Endothelial cell of umbilical vein (primary cell): ENCODE measurements at regions not wholly inside any gene's neighbourhood (a gene's known extent, or its start where the extent isn't known, plus 50 kb on each side); places are given as distances from the start of the nearest gene placed in this dataset.

Experiments used
- BruUV-seq: library from RNA; stranded (reverse); fragments of 400-500 nt; replicated peaks from 2 replicates; lab custom pipeline; 2021; lab: Mats Ljungman, UMichigan
- CTCF ChIA-PET: fragments of 300-600, 350-600 bp; sonication (Branson Sonifier 250); formaldehyde crosslinking; loops from one replicate; lab custom pipeline; 2021; ENCODE audit warnings: antibody characterized with exemption, inconsistent platforms; lab: Charles Lee
- POLR2A ChIA-PET: fragments of 300-600, 350-600 bp; sonication (Branson Sonifier 250); formaldehyde crosslinking; loops from one replicate; lab custom pipeline; 2021; ENCODE audit warnings: antibody characterized with exemption, inconsistent platforms; lab: Charles Lee
- DNase-seq: peaks from one replicate; pipeline ENCODE4 v3.0.0-alpha.2; 2011; ENCODE audit warnings: low read depth, low spot score
- FAIRE-seq: peaks from 2 replicates; lab custom pipeline; 2011; peaks lifted over from hg19 to GRCh38; lab: Jason Lieb, UNC
- H2AFZ ChIP-seq: 2 replicates; pipeline ENCODE4 v1.6.0; 2012; ENCODE audit warnings: low read depth, low read length, control low read depth, inconsistent platforms
- H3K27ac ChIP-seq: 2 replicates; pipeline ENCODE4 v1.5.1; 2011; ENCODE audit warnings: low read depth, mild to moderate bottlenecking, control low read depth, low read length, moderate library complexity; ENCODE audit not compliant: insufficient read depth
- H3K27me3 ChIP-seq, 2 experiments: 2 replicates each; pipeline versions ENCODE4 v1.6.0 to v1.6.1; 2011; ENCODE audit warnings: low read length in 2 of 2, mixed read lengths in 1 of 2; ENCODE audit not compliant: control insufficient read depth in 2 of 2, insufficient read depth in 2 of 2
- H3K36me3 ChIP-seq, 2 experiments: 2 replicates in 1 of 2; 3 replicates in 1 of 2; pipeline ENCODE4 v1.5.1; 2011; ENCODE audit warnings: low read length in 2 of 2, mild to moderate bottlenecking in 1 of 2, moderate library complexity in 1 of 2; ENCODE audit not compliant: control insufficient read depth in 2 of 2, insufficient read depth in 2 of 2; ENCODE audit errors: extremely low read depth in 1 of 2
- H3K4me1 ChIP-seq: 3 replicates; pipeline ENCODE4 v1.5.1; 2011; ENCODE audit warnings: mild to moderate bottlenecking, low read length; ENCODE audit not compliant: control insufficient read depth, insufficient read depth; ENCODE audit errors: extremely low read depth
- H3K4me2 ChIP-seq: 2 replicates; pipeline ENCODE4 v1.6.1; 2011; ENCODE audit warnings: low read length, control low read depth, mixed read lengths; ENCODE audit not compliant: insufficient read depth
- H3K4me3 ChIP-seq, 3 experiments: fragments of 200-600 bp in 1 of 3; sonication (generic), shearing (Covaris generic) in 1 of 3; replicated peaks in 1 of 3; 2 replicates each; pipeline ENCODE4 v1.5.1; 2011 to 2016; ENCODE audit warnings: control low read depth in 3 of 3, low read length in 3 of 3, mild to moderate bottlenecking in 2 of 3, inconsistent platforms in 1 of 3, low read depth in 1 of 3, moderate library complexity in 1 of 3; ENCODE audit not compliant: insufficient read depth in 1 of 3
- H3K79me2 ChIP-seq: 2 replicates; pipeline ENCODE4 v1.6.0; 2012; ENCODE audit warnings: low read length, inconsistent platforms; ENCODE audit not compliant: control insufficient read depth, insufficient read depth
- H3K9ac ChIP-seq: replicated peaks from 2 replicates; pipeline ENCODE3; 2011; ENCODE audit warnings: low read length, control low read depth; ENCODE audit not compliant: insufficient read depth; ENCODE audit errors: extremely low read depth
- H3K9me1 ChIP-seq: replicated peaks from 3 replicates; pipeline ENCODE4 v1.6.0; 2011; ENCODE audit warnings: mild to moderate bottlenecking, low read length; ENCODE audit not compliant: control insufficient read depth, insufficient read depth; ENCODE audit errors: extremely low read depth
- H3K9me3 ChIP-seq: replicated peaks from 2 replicates; pipeline ENCODE4 v1.5.1; 2012; ENCODE audit warnings: low read length, inconsistent platforms; ENCODE audit not compliant: control insufficient read depth, insufficient read depth
- H4K20me1 ChIP-seq: replicated peaks from 2 replicates; pipeline ENCODE3; 2011; ENCODE audit warnings: mild to moderate bottlenecking, low read length; ENCODE audit not compliant: control insufficient read depth, insufficient read depth; ENCODE audit errors: extremely low read depth
- CTCF ChIP-seq, 2 donors: IDR thresholded peaks; 1 replicate in 1 of 2; 2 replicates in 1 of 2; pipeline ENCODE4 v1.5.1; 2011; ENCODE audit warnings: low read length in 2 of 2, mild to moderate bottlenecking in 2 of 2, moderate library complexity in 2 of 2, control low read depth in 1 of 2, inconsistent platforms in 1 of 2, low read depth in 1 of 2; ENCODE audit not compliant: insufficient read depth in 1 of 2; ENCODE audit errors: extremely low read depth in 1 of 2
- EZH2 ChIP-seq: IDR thresholded peaks from 2 replicates; pipeline ENCODE4 v1.6.1; 2012; ENCODE audit warnings: borderline replicate concordance, low read depth, mild to moderate bottlenecking, moderate library complexity, low read length, inconsistent platforms; ENCODE audit not compliant: severe bottlenecking
- FOS ChIP-seq: IDR thresholded peaks from 2 replicates; pipeline ENCODE4 v1.6.1; 2011; ENCODE audit warnings: mild to moderate bottlenecking, low read length, moderate library complexity, borderline replicate concordance; ENCODE audit not compliant: insufficient read depth
- GATA2 ChIP-seq: IDR thresholded peaks from 2 replicates; pipeline ENCODE4 v1.7.0; 2011; ENCODE audit warnings: low read depth, mild to moderate bottlenecking, moderate library complexity, mixed read lengths, low read length; ENCODE audit not compliant: insufficient read length, insufficient read depth
- JUN ChIP-seq: IDR thresholded peaks from 2 replicates; pipeline ENCODE4 v1.6.1; 2011; ENCODE audit warnings: borderline replicate concordance, low read depth; ENCODE audit not compliant: insufficient read length, insufficient read depth
- MYC ChIP-seq: IDR thresholded peaks from one replicate; pipeline ENCODE4 v1.6.1; 2011; ENCODE audit warnings: mild to moderate bottlenecking, low read depth, low read length
- POLR2A ChIP-seq: IDR thresholded peaks from 2 replicates; pipeline ENCODE4 v1.6.1; 2012; ENCODE audit warnings: low read depth, mild to moderate bottlenecking, control low read depth, low read length
- POLR2AphosphoS5 ChIP-seq: IDR thresholded peaks from 2 replicates; pipeline ENCODE4 v1.6.1; 2012; ENCODE audit warnings: low read depth, mild to moderate bottlenecking, control low read depth, low read length, moderate library complexity; ENCODE audit not compliant: insufficient read depth
- dilution Hi-C: fragments of 300-500 bp; cut with MboI; formaldehyde crosslinking; loops from one replicate; pipeline ENCODE4 v1.15.0; 2019; ENCODE audit warnings: low sequenced_read_pairs; ENCODE audit not compliant: extremely low pct_ligation_motif_present
- intact Hi-C: fragments of 100-400 bp; cut with micrococcal nuclease; formaldehyde crosslinking; loops from one replicate; pipeline ENCODE4 v1.10.0; 2022
- TF ChIP-seq, protein P1 (sequence below): IDR thresholded peaks from 2 replicates; pipeline ENCODE4 v1.6.1; 2011; ENCODE audit not compliant: insufficient read depth, insufficient read length

GRCh38 chr2:36255863-36256262 is 99.7 kb upstream of the CRIM1 start:
- Histone ChIP-seq H3K9me1 (no peaks in the 10 kb centered on the region), H3K27me3 (peaks cover 2 to 19% of the 10 kb centered on the region in 2 experiments), H3K4me2 (no peak overlapping the region), H3K4me1 (no peaks in the 10 kb centered on the region), H3K9me3 (no peaks in the 10 kb centered on the region), H2AFZ (no peak overlapping the region), H3K79me2 (no peaks in the 10 kb centered on the region), H3K36me3 (no peaks in the 10 kb centered on the region), H3K27ac (no peak overlapping the region), H4K20me1 (no peaks in the 10 kb centered on the region), H3K9ac (no peak overlapping the region), H3K4me3 (no peak overlapping the region)
- no TSS peak for BruUV-seq
- POLR2A ChIA-PET: no interaction called here
- TF ChIP-seq JUN: no peak
- TF ChIP-seq MYC: no peak
- TF ChIP-seq EZH2: no peak
- TF ChIP-seq POLR2AphosphoS5: no peak
- no peak for TF ChIP-seq POLR2A
- TF ChIP-seq FOS: no peak
- TF ChIP-seq GATA2: no peak
- no peak for TF ChIP-seq CTCF (IDR thresholded peaks at IDR 0.05; ENCODE audit: extremely low read depth in 1 of 2, insufficient read depth in 1 of 2, low read depth in 1 of 2, low read length in 2 of 2)
- TF ChIP-seq, protein P1, sequence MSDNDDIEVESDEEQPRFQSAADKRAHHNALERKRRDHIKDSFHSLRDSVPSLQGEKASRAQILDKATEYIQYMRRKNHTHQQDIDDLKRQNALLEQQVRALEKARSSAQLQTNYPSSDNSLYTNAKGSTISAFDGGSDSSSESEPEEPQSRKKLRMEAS: no peak
- dilution Hi-C loops: no loop called here
- intact Hi-C loops: no loop called here
- CTCF ChIA-PET: no interaction called here
- DNase-seq: no peak
- FAIRE-seq: no peak
